AG08395 (cell line): ENCODE measurements at regions not wholly inside any gene's neighbourhood (a gene's known extent, or its start where the extent isn't known, plus 50 kb on each side); places are given as distances from the start of the nearest gene placed in this dataset.
A peak's percentile ranks its signal among the peaks of the same experiment; 100 is the strongest.
"Not testable (repeated sequence)": the region's sequence is repeated elsewhere in the genome, so short reads cannot be mapped to it uniquely, and the experiment has no call there.

Source experiments
- DNase-seq: peaks from one replicate; pipeline ENCODE4 v3.0.0; 2012; ENCODE audit warnings: mixed read lengths, low spot score

- no peak for DNase-seq
Observed at GRCh38 chr5:92633875-92634487, 947.0 kb downstream of the NR2F1-AS1 start.

- DNase-seq: no peak
Observed at GRCh38 chr5:92633176-92633575, 947.8 kb downstream of the NR2F1-AS1 start.

DNA sequence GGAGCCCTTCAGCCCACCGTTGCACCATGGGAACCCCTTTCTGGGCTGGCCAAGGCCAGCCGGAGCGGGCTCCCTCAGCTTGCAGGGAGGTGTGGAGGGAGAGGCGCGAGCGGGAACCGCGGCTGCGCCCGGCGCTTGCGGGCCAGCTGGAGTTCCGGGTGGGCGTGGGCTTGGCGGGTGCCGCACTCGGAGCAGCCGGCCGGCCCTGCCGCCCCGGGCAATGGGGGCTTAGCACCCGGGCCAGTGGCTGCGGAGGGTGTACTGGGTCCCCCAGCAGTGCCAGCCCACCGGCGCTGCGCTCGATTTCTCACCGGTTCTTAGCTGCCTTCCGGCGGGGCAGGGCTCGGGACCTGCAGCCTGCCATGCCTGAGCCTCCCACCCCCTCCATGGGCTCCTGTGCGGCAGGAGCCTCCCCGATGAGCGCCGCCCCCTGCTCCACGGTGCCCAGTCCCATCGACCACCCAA, 949.8 kb downstream of the NR2F1-AS1 start:
- DNase-seq: not testable (repeated sequence)

DNA sequence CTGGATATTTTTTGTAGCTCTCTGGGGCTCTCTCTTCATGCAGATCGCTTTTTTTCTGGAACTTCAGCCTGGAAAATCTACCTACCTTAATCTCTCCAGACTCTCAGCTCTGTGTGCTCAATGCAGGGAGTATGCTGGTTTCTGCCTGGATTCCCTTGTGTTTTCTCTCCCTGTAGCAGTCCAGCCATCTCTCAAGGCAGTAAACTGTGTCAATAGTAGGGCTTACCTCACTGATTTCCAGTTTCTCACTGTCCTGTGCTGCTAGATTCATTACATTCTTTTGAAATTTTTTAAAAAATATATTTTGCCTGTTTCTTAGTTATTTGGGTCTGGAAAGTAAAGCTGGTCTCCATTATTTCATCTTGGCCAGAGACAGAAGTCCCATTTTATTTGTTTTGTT, 951.4 kb downstream of the NR2F1-AS1 start:
- no peak for DNase-seq

- no peak for DNase-seq
Observed at GRCh38 chr5:92629000-92629399, 952.0 kb downstream of the NR2F1-AS1 start.

GRCh38 chr5:92627186-92627585, 953.8 kb downstream of the NR2F1-AS1 start:
- no peak for DNase-seq

GRCh38 chr5:92616085-92616484, 964.9 kb downstream of the NR2F1-AS1 start:
- DNase-seq: no peak

DNA sequence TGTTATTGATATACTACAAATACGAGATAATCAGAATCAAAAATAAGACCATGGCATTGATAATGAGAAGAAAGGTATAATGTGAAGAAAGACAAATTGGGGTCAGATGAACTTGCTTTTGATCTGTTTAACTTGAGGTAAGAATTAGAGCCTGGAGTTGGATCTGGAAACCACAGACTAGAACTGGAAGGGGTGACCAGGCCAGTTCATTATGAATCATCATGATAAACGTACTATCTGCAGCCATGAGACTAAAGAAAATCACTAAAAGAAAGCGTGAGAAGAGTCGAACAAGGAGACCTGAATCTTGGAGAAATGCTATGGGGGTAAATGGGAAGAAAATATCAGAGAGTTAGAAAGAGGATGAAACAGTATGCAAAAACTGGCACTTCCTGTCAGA, 967.5 kb downstream of the NR2F1-AS1 start:
- DNase-seq: peak; percentile 12

DNA sequence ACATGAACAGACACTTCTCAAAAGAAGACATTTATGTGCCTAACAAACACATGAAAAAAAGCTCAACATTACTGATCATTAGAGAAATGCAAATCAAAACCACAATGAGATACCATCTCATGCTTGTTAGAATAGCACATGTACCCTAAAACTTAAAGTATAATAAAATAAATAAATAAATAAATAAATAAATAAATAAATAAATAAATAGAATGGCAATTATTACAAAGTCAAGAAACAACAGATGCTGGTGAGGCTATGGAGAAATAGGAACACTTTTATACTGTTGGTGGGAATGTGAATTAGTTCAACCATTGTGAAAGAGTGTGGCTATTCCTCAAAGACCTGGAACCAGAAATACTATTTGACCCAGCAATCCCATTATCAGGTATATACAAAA, 970.6 kb downstream of the NR2F1-AS1 start:
- not testable (repeated sequence) for DNase-seq

- peak; percentile 3 for DNase-seq
Observed at GRCh38 chr5:92605591-92605990, 975.4 kb downstream of the NR2F1-AS1 start.

- DNase-seq: no peak
Observed at GRCh38 chr5:92599217-92599810, 981.7 kb downstream of the NR2F1-AS1 start.

DNA sequence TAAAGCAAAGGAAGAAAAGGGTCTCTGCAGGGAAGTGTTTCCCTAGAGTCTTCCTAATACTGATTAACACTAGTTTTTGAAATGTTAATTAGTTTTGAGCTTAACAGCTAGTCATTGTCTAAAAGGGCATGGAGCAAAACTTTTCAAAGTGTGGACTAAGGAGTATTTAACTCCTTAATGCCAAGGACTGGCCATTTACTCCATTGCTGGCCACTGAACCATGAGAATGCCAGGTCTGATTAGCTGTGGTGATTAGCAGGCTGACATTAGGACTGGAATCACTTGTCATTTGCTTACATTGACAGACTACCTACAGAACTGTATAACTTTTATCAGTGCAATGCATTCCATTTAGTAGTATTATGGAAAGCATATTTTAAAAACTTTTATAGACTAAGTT, 987.0 kb downstream of the NR2F1-AS1 start:
- DNase-seq: no peak

GRCh38 chr5:92588876-92589275, 992.1 kb downstream of the NR2F1-AS1 start:
- no peak for DNase-seq

DNA sequence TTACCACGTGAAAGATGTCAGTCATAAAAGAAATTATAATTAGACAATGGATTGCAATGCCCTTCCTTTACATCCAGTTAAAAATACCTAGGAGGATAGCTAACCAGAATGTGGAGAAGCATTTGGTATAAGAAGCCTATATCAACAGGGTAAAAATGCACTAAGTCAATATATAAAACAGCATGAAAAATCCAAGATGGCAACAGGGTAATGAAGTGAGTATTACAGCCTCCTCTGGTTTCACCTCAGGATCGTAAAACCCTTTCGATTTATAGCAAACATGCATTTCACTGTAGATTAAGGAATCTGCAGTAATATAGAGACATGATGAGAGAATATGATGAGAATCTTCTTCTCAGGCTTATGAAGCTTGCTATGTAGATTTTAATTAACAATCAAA, 999.3 kb downstream of the NR2F1-AS1 start:
- no peak for DNase-seq

DNA sequence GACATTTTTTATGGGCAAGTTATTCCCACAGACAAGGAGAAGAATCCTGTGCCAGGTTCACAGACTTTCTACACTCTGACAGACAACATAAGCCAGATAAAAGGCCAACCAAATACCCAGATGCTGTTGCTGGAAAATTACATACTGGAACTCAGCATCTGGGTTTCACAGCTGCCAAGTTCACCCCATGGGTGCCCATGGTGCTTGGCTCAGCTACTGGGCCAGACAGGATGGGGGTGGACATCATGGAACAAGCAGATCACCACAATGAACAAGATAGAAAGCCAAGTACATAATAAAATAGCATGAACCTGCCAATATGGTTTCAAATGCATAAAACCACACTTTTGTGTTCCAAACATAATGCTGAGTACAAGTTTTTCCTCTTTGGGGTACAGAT, 999.8 kb downstream of the NR2F1-AS1 start:
- no peak for DNase-seq

DNA sequence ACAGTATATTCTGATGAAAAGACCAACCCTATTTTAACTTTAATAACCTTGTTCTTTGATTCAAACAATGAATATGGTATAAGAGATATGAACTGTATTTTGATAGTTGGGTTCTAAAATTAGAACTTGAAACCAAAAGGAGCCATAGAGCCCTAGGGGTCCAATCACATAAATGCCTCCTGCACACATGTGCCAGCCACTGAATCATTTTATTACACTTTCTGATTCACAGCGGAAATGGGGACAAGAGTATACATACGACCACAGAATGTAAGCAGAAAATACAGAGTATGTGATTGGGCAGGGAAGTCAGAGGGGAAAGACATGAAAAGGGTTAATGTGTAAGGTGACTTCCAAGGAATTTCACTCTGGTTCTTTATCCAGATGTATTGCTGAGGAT, 1000.2 kb downstream of the NR2F1-AS1 start:
- no peak for DNase-seq

DNA sequence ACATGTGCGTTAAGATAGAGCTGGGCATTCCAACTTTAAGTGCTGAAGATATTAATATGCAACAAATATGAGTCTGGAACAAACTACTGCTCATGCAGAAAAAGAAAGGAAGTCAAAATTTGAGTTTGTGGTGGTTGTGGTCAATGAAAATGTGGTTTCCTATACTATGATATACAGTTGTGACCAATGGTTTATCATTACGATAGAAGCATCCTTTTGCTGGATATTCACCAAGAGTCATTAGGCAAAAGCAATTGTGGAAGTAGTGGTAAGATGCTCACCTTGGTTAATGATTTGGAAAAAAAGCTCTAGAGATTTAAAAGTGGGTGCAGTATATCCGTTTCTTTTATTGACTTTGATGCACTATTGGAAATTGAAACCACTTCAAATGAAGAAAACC, 1007.0 kb downstream of the NR2F1-AS1 start:
- DNase-seq: no peak

GRCh38 chr5:92568522-92568921, 1012.5 kb downstream of the NR2F1-AS1 start:
- DNase-seq: no peak

GRCh38 chr5:92567831-92568450, 1013.1 kb downstream of the NR2F1-AS1 start:
- DNase-seq: no peak

DNA sequence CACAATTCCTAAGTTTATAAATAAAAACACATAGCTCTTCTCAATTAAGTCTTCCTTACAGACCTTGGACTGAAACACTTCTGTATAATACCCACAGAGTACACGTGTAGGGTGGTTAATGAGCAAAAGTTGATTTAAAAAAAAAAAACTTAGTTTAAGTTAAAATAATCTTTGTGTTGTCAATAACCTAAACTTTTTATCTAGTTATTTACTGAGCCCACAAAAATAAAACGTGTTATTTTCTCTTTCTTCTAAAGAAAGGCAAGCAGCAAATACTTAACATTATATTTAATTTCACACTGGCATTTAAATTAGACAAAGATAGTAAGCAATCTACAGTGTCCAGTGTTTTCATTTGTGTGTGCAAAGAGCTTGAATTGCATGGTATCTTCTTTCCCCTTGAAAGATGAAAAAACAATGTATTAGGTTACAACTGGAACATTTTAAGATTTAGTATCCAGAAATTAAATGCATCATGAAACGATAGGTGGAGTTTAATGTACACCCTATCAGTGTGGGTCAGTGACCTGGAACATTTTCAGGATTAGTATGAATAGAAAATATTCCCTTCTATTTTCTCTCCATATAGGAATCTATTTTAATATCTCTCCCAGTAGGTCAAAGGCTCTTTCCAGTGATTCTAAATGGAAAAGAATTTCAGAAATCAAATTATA, 1014.8 kb downstream of the NR2F1-AS1 start:
- DNase-seq: no peak

DNA sequence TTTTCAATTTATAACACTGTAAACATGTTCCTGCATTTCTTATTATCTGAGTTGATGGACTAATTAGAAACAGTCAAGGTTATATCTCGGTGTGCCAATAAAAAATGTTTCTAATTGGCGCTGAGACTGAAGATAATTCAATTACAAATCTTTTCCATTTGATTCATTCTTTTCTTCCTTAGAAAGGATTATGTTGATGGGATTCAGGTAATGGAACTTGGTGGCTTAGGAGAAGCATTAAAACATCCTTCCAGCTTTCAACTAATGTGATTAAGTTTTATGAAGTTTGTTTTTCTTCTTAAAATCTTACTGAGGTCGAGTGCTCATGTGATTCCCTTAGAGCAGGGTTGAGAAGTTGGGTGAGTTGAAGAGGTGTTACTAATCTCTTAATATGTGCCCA, 1015.3 kb downstream of the NR2F1-AS1 start:
- DNase-seq: no peak

- no peak for DNase-seq
Observed at GRCh38 chr5:92562065-92562464, 1019.0 kb downstream of the NR2F1-AS1 start.

DNA sequence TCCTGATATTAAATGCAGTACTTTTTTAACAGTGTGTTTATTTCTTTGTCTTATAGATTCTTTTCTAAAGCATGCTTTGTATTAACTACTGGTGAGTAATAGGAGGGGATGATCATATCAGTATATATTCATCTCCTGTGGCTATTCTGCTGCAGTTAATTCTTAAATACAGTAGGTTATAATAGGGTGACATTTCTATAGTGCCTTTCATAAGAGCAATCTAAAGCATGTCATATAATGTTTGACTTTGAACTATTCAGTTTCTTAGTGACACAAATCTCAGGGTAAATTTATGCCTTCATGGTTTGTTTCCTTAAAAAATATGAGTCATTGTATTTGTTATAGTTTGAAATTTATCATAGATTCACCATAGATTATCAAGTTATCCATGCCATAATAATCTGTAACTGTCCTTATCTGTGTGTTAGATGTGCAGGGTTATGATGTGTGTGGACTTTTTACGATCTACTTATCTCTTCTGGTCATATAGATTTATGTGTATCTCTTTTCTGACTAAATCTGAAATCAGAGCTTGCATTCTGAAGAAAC, 1019.5 kb downstream of the NR2F1-AS1 start:
- DNase-seq: no peak
